Myocyte (in vitro differentiated cells): ENCODE measurements at regions not wholly inside any gene's neighbourhood (a gene's known extent, or its start where the extent isn't known, plus 50 kb on each side); places are given as distances from the start of the nearest gene placed in this dataset.
"Not testable (repeated sequence)": the region's sequence is repeated elsewhere in the genome, so short reads cannot be mapped to it uniquely, and the experiment has no call there.

Source experiments
- DNase-seq: peaks from one replicate; pipeline ENCODE4 v3.0.0-alpha.2; 2012; ENCODE audit warnings: low read depth

- no peak for DNase-seq
These were observed 210.8 kb upstream of the LINGO1 start for GRCh38 chr15:77843546-77843945.

GRCh38 chr15:77840991-77841775, 208.5 kb upstream of the LINGO1 start:
- no peak for DNase-seq

- no peak for DNase-seq
These were observed 207.5 kb upstream of the LINGO1 start for GRCh38 chr15:77839970-77840905.

- no peak for DNase-seq
These were observed 206.7 kb upstream of the LINGO1 start for GRCh38 chr15:77839456-77839855.

DNA sequence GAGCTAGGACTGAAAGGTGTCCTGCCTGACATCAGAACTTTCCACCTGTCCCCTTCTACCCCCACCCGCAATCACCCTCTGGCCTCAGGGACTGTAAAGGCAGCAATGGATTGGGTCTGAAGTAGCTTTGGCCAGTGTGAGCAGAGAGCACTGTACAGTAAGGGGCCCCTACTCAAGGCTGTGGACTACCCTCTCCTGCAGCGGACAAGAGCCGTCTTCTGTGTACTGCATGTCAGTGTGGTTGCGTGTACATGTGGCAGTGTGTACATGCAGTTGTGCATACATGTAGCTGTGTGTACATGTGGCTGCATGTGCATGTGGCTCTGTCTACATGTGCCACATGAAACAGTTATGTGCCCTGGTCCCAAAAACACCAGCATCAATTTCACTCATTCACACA, 205.9 kb upstream of the LINGO1 start:
- DNase-seq = no peak

DNA sequence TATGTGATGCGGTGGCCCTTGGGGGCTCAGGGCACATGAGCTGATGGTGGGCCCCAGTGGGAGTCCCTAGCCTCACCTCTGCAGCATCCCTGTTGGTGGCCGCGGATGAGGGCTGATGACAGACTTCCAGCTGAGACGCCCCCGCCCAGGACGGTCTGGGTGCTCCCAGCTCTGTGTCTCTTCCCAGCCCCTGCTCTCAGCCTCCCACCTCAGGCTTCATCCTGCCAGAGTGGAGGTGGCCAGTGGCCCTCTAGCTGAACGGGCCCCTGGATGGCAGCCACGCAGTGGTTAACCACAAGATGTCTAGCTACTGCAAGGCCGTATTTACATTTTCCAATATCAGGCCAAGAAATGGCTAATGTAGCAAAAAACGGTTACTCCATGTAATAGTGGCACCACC, 205.3 kb upstream of the LINGO1 start:
- DNase-seq = no peak

GRCh38 chr15:77837649-77838025, 204.9 kb upstream of the LINGO1 start:
- DNase-seq = no peak

- no peak for DNase-seq
These were observed 204.4 kb upstream of the LINGO1 start for GRCh38 chr15:77836906-77837648.

- peak; percentile 35 for DNase-seq
These were observed 203.5 kb upstream of the LINGO1 start for GRCh38 chr15:77836121-77836692.

- DNase-seq = no peak
These were observed 201.7 kb upstream of the LINGO1 start for GRCh38 chr15:77834276-77834990.

DNA sequence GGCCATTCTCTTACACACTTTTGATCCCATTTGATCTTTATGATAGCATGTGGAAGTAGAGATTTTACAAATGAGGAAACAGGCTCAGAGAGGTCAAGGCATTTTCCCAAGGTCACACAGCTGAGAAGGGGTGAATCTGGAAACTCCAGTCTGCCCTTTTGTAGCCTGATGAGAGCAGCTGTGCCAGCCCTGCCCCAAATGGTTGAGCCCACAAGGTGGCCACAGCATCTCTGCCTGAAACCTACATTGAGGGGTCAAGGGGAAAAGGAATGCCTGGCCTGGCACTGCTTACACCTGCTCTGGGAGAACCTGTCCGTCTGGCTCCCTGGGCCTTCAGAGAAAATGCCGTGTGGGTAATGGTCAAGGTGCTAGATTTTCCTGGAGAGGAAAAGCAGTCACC, 200.2 kb upstream of the LINGO1 start:
- DNase-seq = no peak

DNA sequence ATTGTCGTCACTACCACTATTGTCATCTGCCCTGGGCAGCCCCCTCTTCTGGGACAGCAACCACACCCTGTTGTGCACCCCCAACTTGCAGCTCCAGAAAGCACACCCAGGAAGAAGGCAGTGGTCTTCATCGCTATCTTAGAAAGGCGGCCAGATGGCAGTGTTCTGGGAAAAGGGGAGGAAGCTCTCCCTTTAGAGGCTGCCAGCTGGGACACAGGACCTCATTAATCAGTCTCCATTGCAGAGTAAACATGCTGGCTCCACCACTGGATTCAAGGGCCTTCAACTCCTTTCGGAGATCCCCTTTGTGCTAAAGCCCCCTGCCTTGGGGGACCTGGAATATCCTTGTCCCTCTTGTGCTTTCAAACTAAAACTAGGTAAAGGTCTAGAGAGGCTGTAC, 199.3 kb upstream of the LINGO1 start:
- DNase-seq = no peak

DNA sequence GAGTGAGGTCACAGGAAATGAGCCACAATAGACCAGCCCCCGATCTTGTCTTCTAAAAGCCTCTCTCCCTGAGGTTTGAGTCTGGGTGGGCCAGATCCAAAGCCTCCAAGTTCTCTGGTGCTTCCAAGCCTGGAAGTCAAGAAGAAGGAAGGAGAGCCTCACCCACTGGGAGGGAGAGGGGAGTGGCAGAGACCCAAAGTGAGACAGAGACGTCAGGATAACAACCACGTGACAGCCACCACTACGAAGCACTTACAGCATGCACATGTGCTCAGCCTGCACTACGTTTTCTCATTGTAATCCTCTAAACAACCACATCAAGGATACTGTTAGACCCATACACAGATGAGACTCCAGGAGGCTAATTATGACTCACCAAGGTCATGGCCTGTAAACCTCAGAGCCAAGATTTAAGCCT, 197.3 kb upstream of the LINGO1 start:
- DNase-seq = peak; percentile 34

DNA sequence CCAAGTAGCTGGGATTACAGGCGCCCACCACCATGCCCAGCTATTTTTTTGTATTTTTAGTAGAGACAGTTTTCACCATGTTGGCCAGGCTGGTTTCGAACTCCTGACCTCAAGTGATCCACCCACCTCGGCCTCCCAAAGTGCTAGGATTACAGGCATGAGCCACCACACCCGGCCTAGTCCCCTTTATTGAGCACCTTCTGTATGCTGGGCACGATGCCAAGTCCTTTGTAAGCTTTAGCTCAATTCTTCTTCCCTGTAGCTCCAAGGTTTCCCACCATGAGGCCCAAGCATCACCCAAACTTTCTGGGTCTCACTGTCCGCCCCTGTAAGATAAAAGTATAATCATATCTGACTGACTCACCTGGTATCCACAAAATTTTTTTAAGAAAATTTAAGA, 196.6 kb upstream of the LINGO1 start:
- DNase-seq = not testable (repeated sequence)

GRCh38 chr15:77827860-77828259, 195.1 kb upstream of the LINGO1 start:
- no peak for DNase-seq

- DNase-seq = no peak
These were observed 193.4 kb upstream of the LINGO1 start for GRCh38 chr15:77826006-77826695.

- no peak for DNase-seq
These were observed 192.8 kb upstream of the LINGO1 start for GRCh38 chr15:77825546-77825945.

GRCh38 chr15:77825252-77825542, 192.5 kb upstream of the LINGO1 start:
- DNase-seq = no peak

GRCh38 chr15:77824361-77825251, 191.9 kb upstream of the LINGO1 start:
- DNase-seq = no peak
